ENCODE measurements at regions not wholly inside any gene's neighbourhood (a gene's known extent, or its start where the extent isn't known, plus 50 kb on each side); places are given as distances from the start of the nearest gene placed in this dataset.
"Not testable (repeated sequence)": the region's sequence is repeated elsewhere in the genome, so short reads cannot be mapped to it uniquely, and the experiment has no call there.

GRCh38 chr7:16261100-16261499 is 160.2 kb downstream of the CRPPA start:
- DNase-seq, result no peak
- 66 to 76% (median 67%) methylated on average over 2 of the region's 2 CpGs for WGBS, 4 donors
- Histone ChIP-seq H3K4me3 (no peak overlapping the region), H3K27ac (no peak overlapping the region), H3K36me3 (peaks cover 0 to 4% (median 0%) of the 10 kb centered on the region in 9 donors), H3K4me1 (no peaks in the 10 kb centered on the region), H3K27me3 (no peaks in the 10 kb centered on the region), H3K9me3 (peaks cover 0 to 6% (median 0%) of the 10 kb centered on the region in 12 donors)
- ATAC-seq, result no peak
- TF ChIP-seq, protein P1, sequence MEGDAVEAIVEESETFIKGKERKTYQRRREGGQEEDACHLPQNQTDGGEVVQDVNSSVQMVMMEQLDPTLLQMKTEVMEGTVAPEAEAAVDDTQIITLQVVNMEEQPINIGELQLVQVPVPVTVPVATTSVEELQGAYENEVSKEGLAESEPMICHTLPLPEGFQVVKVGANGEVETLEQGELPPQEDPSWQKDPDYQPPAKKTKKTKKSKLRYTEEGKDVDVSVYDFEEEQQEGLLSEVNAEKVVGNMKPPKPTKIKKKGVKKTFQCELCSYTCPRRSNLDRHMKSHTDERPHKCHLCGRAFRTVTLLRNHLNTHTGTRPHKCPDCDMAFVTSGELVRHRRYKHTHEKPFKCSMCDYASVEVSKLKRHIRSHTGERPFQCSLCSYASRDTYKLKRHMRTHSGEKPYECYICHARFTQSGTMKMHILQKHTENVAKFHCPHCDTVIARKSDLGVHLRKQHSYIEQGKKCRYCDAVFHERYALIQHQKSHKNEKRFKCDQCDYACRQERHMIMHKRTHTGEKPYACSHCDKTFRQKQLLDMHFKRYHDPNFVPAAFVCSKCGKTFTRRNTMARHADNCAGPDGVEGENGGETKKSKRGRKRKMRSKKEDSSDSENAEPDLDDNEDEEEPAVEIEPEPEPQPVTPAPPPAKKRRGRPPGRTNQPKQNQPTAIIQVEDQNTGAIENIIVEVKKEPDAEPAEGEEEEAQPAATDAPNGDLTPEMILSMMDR (IDR thresholded peaks at IDR 0.05), result no peak
- no peak for TF ChIP-seq POLR2A (IDR thresholded peaks at IDR 0.05)
- intact Hi-C loops (cut with DNase I), result no loop called here

DNA sequence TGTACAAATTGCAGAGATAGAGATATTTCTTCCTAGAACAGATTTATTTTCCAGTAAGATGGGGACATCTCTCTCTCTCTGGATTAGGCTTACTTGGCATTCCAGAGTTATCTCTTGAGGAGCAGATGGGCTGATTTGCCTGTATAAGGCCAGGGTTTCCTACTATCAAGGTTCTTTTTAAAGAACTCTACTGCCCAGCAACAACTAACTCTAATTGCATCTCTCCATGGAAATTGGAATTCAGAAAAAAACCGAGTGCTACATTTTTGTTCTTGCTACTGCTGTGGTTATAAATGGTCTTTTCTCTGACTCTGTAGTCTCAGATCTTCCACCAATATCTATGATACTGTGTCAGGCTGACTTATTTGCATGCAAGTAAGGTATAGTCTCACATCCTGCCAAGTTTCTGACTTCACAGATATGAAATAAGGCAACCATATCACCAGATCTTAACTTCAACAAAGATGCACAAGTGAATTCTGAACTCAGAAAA is 161.1 kb downstream of the CRPPA start:
- Histone ChIP-seq H3K4me1 (no peaks in the 10 kb centered on the region), H3K27ac (no peak overlapping the region), H3K36me3 (peaks cover 0 to 6% (median 0%) of the 10 kb centered on the region in 9 donors), H3K4me3 (no peak overlapping the region), H3K9me3 (peaks cover 0 to 13% (median 0%) of the 10 kb centered on the region in 12 donors), H3K27me3 (no peaks in the 10 kb centered on the region)
- intact Hi-C loops (cut with DNase I), result no loop called here
- DNase-seq (no peak), ATAC-seq (no peak)
- 43 to 57% (median 56%) methylated on average over 1 of the region's 1 CpG for WGBS, 4 donors
- no peak for TF ChIP-seq POLR2A (IDR thresholded peaks at IDR 0.05)
- TF ChIP-seq, protein P1 (IDR thresholded peaks at IDR 0.05), result no peak

DNA sequence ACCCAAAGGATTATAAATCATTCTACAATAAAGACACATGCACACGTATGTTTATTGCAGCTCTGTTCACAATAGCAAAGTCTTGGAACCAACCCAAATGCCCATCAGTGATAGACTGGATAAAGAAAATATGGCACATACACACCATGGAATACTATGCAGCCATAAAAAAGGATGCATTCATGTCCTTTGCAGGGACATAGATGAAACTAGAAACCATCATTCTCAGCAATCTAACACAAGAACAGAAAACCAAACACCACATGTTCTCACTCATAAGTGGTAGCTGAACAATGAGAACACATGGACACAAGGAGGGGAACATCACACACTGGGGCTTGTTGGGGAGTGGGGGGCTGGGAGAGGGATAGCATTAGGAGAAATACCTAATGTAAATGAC is 164.9 kb downstream of the CRPPA start:
- ATAC-seq; H3K36me3 ChIP-seq; H3K27ac ChIP-seq; H3K4me3 ChIP-seq; H3K4me1 ChIP-seq; DNase-seq; intact Hi-C loops (cut with DNase I); H3K27me3 ChIP-seq: not testable (repeated sequence)
- WGBS, 4 donors, result 93 to 100% (median 98%) methylated on average over 1 of the region's 1 CpG
- peaks cover 0 to 17% (median 0%) of the 10 kb centered on the region in 12 donors for H3K9me3 ChIP-seq

DNA sequence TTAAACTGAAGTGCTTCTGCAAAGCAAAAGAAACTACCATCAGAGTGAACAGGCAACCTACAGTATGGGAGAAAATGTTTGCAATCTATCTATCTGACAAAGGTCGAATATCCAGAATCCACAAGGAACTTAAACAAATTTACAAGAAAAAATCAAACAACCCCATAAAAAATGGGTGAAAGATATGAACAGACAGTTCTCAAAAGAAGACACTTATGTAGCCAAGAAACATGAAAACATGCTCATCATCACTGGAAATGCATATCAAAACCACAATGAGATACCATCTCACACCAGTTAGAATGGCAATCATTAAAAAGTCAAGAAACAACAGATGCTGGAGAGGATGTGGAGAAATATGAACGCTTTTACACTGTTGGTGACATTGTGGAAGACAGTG is 165.4 kb downstream of the CRPPA start:
- H3K36me3 ChIP-seq; ATAC-seq; H3K4me1 ChIP-seq; intact Hi-C loops (cut with DNase I); DNase-seq; H3K27ac ChIP-seq; H3K4me3 ChIP-seq; H3K27me3 ChIP-seq: not testable (repeated sequence)
- peaks cover 0 to 19% (median 0%) of the 10 kb centered on the region in 12 donors for H3K9me3 ChIP-seq
- 95 to 99% (median 97%) methylated on average over 2 of the region's 2 CpGs for WGBS, 4 donors

DNA sequence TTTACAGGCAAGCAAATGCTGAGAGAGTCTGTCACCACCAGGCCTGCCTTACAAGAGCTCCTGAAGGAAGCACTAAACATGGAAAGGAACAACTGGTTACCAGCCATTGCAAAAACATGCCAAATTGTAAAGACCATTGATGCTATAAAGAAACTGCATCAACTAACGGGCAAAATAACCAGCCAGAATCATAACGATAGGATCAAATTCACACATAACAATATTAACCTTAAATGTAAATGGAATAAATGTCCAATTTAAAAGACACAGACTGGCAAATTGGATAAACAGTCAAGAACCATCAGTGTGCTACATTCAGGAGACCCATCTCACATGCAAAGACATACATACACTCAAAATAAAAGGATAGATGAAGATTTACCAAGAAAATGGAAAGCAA is 170.7 kb downstream of the CRPPA start:
- H3K27me3 ChIP-seq; H3K36me3 ChIP-seq; H3K4me3 ChIP-seq; H3K4me1 ChIP-seq; ATAC-seq; DNase-seq; H3K27ac ChIP-seq; intact Hi-C loops (cut with DNase I): not testable (repeated sequence)
- peaks cover 0 to 14% (median 0%) of the 10 kb centered on the region in 12 donors for H3K9me3 ChIP-seq
- 95 to 99% (median 97%) methylated on average over 2 of the region's 2 CpGs for WGBS, 4 donors

GRCh38 chr7:16249204-16249603 is 172.1 kb downstream of the CRPPA start:
- DNase-seq; intact Hi-C loops (cut with DNase I); H3K27me3 ChIP-seq; H3K4me1 ChIP-seq; H3K4me3 ChIP-seq; H3K27ac ChIP-seq; ATAC-seq; H3K9me3 ChIP-seq; H3K36me3 ChIP-seq: not testable (repeated sequence)
- 92 to 98% (median 95%) methylated on average over 4 to 7 of the region's 7 CpGs for WGBS, 4 donors

GRCh38 chr7:16248556-16248955 is 172.8 kb downstream of the CRPPA start:
- 97 to 99% (median 98%) methylated on average over 6 of the region's 6 CpGs for WGBS, 4 donors
- H3K4me3 ChIP-seq; H3K9me3 ChIP-seq; intact Hi-C loops (cut with DNase I); H3K27me3 ChIP-seq; DNase-seq; H3K36me3 ChIP-seq; ATAC-seq; H3K4me1 ChIP-seq; H3K27ac ChIP-seq: not testable (repeated sequence)
